HG02970 (cell line): ENCODE measurements at regions not wholly inside any gene's neighbourhood (a gene's known extent, or its start where the extent isn't known, plus 50 kb on each side); places are given as distances from the start of the nearest gene placed in this dataset.

Experiments used
- ATAC-seq: cut with Tn5 transposase; IDR thresholded peaks from one replicate; pipeline ENCODE4 v1.9.1; 2021; ENCODE audit warnings: mild to moderate bottlenecking, moderate library complexity, moderate number of reproducible peaks; ENCODE audit not compliant: unreplicated experiment, low FRiP score

GRCh38 chr5:61882901-61883500, 423.0 kb upstream of the KIF2A start:
- ATAC-seq = no peak

GRCh38 chr5:61884252-61884855, 421.7 kb upstream of the KIF2A start:
- no peak for ATAC-seq

GRCh38 chr5:61886214-61886613, 419.8 kb upstream of the KIF2A start:
- no peak for ATAC-seq

GRCh38 chr5:61887271-61887670, 418.7 kb upstream of the KIF2A start:
- ATAC-seq = no peak

GRCh38 chr5:61894046-61894445, 412.0 kb upstream of the KIF2A start:
- ATAC-seq = no peak

DNA sequence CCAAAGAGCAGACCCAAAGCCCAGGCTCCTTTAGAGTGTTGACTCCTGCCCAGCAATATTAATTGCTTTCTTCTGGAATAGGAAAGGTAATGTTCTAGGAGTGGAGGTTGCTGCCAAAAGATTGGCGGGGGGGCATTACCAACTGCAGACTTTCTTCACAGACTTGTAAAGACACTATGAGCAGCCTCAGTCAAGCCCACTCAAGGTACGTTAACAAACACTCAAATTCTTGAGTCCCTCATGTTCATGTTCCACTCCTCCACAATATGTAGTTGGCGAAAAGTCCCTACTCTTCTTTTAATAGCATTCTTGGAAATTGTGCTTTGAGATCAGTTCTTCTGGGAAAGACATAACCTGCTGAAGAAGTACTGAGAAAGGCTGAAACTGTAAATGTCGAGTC, 409.2 kb upstream of the KIF2A start:
- no peak for ATAC-seq

DNA sequence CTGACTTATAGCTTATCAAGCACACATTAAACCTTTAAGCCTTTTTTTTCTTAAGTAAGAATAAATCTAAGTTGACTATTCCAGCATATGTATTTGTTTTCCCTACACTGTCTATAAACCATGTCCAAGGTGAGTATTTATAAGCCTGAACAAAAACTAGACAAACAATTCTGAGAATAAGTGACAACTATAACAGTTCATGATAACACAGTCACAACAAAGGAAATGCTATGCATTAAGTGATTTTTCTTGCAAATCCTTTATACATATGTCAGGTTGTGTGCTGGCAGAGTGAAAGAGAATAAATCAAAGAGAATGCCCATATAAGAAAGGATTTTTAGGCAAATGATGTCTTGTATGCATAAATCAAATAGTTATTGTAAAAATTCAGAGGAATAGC, 408.8 kb upstream of the KIF2A start:
- ATAC-seq = no peak

GRCh38 chr5:61901997-61902396, 404.0 kb upstream of the KIF2A start:
- ATAC-seq = no peak

DNA sequence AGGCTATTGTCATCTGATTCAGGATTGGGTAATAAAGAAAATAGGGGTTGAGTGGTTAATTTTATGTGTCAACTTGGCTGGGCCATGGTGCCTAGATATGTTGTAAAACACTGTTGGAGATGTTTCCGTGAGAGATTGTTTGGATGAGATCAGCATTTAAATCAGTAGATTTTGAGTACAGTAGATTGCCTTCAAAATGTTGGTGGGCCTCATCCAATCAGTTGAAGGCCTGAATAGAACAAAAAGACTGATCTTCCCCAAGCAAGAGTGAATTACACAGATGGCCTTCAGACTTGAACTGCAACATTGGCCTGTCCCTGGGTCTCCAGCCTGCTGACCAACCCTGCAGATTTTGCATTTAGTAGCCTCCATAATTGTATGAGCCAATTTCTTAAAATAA, 401.3 kb upstream of the KIF2A start:
- no peak for ATAC-seq

DNA sequence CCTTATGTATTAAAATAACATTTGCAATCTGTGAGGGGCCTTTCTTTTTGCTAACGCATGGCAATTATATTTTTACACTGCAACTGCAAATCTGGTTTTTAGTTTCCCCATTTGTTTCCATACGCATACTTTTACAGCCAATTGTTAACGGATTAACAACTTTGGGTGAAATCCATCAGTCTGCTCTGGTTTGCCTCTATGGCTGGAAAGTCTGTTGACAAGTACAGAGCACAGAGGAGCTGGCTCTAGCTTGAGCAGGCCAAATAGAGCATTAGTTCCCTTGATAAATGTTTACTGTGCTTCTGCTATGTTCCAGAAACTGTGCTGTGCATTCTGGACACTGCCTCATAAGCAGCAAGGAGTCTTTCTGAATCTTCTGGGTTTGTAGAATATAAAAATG, 400.4 kb upstream of the KIF2A start:
- no peak for ATAC-seq

DNA sequence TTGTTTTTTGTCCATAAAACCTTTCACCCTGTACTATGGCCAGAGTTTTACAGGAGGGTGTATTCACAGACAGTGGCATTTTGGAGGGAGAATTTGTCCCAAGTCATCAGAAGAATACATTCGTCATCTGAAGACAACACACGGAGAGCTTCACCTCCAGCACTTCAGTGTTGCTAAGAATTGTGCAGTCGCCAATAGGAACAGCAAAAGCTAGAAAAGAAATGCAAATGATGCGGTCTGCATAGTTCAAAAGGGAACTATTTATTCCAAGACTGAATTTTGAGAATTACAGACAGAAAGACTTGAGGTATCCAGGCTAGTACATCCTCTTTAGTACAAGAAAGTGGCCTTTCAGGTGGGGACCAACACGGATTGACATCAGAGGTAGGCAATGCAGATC, 399.2 kb upstream of the KIF2A start:
- ATAC-seq = no peak

- no peak for ATAC-seq
These were observed 398.0 kb upstream of the KIF2A start for GRCh38 chr5:61907995-61908394.

DNA sequence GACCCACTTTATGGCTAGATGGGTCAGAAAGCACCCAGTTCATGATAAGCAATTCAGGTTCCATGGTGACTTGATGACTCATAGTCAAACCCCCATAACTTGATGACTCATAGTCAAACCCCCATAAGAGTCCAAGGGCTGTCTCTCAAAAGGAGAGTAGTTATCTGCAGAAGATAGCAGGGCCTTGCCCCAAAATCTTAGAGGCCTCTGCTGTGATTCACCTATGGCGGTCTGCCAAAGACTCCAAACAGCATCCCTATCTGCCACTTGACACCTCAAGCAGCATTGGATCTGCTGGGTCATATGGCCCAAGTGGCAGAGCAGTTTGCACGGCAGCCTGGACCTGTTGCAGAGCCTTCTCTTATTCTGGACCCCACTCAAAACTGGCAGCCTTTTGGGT, 395.2 kb upstream of the KIF2A start:
- no peak for ATAC-seq

GRCh38 chr5:61912559-61912958, 393.4 kb upstream of the KIF2A start:
- no peak for ATAC-seq

GRCh38 chr5:61915646-61916045, 390.4 kb upstream of the KIF2A start:
- ATAC-seq = no peak

DNA sequence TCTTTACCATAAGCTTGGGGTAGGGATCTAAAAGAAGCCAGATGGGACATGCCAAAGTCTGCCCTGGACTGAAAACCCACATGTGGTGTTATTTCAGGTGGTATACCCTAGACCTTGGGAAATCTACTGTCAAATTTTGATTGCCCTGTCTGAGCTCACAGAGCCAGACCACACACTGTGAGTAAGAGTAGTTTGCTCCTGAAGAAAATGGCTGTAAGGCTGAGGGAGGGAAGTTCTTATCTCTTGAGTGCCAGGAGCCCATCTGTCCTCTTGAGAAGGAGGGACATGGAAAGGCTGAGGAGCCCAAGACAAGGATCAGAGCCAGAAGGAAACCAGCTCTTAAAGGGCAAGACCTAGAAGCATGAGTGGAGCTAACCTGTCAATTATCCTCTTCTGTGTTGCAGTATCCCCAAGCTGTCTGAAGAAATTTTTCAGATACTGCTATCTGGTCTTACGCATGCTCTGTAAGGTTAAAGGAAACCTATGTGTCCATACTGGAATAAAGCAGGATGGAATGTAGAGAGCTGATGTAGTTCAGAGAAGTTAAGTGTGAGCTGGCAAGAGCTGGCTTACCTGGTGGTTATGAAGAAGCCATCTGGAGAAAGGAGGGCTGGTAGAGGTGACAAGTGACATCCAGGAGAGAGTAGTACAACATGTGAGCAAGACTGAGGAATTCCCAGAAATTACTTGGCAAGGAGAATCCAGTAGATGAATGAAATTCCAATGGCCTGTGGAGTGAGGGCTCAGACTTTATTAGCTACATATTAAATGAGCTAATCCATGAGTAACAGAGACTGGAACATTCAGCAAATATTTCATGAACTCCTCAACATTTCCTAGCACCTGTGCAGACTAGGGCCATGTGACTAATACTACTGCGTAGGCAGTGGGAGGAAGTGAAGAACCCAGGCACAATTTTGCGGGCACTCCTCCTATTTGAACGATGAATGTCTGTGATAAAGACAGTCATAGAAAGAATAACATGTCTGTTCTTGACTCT, 389.1 kb upstream of the KIF2A start:
- ATAC-seq = no peak

- ATAC-seq = no peak
These were observed 387.4 kb upstream of the KIF2A start for GRCh38 chr5:61918611-61919010.

GRCh38 chr5:61919920-61920319, 386.1 kb upstream of the KIF2A start:
- no peak for ATAC-seq

- ATAC-seq = no peak
These were observed 381.8 kb upstream of the KIF2A start for GRCh38 chr5:61924251-61924650.

DNA sequence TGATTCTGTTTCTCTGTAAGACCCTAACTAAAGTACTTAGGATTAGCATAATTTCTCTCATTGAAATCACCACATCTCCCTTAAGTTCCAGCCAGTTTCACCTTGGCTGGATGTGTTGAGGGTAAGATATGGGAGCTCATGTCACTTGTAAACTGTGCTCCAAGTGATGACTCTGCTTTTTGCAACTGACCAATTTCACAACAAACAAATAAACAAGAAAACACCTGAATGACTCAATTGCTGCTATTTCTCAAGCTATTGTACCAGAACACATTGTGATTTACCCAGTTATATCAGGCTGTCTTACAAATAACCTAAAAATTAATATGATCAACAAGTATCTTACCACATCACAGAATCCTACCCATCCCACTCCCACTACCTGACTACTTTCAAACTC, 379.1 kb upstream of the KIF2A start:
- no peak for ATAC-seq

GRCh38 chr5:61931236-61931635, 374.8 kb upstream of the KIF2A start:
- no peak for ATAC-seq
